Effector memory CD4-positive, alpha-beta T cell (primary cell): ENCODE measurements at regions not wholly inside any gene's neighbourhood (a gene's known extent, or its start where the extent isn't known, plus 50 kb on each side); places are given as distances from the start of the nearest gene placed in this dataset.

Source experiments
- DNase-seq, 3 donors: peaks; one replicate each; pipeline ENCODE4 v3.0.0-alpha.2; 2020
- H3K27ac ChIP-seq: 2 replicates; pipeline ENCODE4 v1.7.0; 2013; ENCODE audit warnings: mild to moderate bottlenecking, low read length, moderate library complexity; ENCODE audit not compliant: insufficient read depth, poor library complexity, severe bottlenecking
- H3K27me3 ChIP-seq: replicated peaks from 2 replicates; pipeline ENCODE4 v1.7.0; 2013; ENCODE audit warnings: mild to moderate bottlenecking, low read length; ENCODE audit not compliant: insufficient read depth, control insufficient read depth, poor library complexity, severe bottlenecking
- H3K36me3 ChIP-seq: 2 replicates; pipeline ENCODE4 v1.7.0; 2013; ENCODE audit warnings: mild to moderate bottlenecking, low read length, moderate library complexity; ENCODE audit not compliant: control insufficient read depth, insufficient read depth
- H3K4me1 ChIP-seq: 2 replicates; pipeline ENCODE4 v1.7.0; 2013; ENCODE audit warnings: low read length, mild to moderate bottlenecking; ENCODE audit not compliant: control insufficient read depth, insufficient read depth, poor library complexity, severe bottlenecking
- H3K4me3 ChIP-seq: 2 replicates; pipeline ENCODE4 v1.7.0; 2013; ENCODE audit warnings: low read length, low read depth, mild to moderate bottlenecking; ENCODE audit not compliant: insufficient read depth, poor library complexity, severe bottlenecking
- H3K9me3 ChIP-seq: 2 replicates; pipeline ENCODE4 v1.7.0; 2013; ENCODE audit warnings: mild to moderate bottlenecking, low read length, moderate library complexity; ENCODE audit not compliant: control insufficient read depth

GRCh38 chr9:121599872-121600585 lies 51.4 kb upstream of the DAB2IP start:
- Histone ChIP-seq H3K27ac (no peak overlapping the region), H3K9me3 (no peaks in the 10 kb centered on the region), H3K27me3 (peaks cover 29% of the 10 kb centered on the region), H3K4me3 (no peak overlapping the region), H3K4me1 (peaks cover 2% of the 10 kb centered on the region), H3K36me3 (no peaks in the 10 kb centered on the region)
- DNase-seq: no peak

GRCh38 chr9:121601194-121601593 lies 50.2 kb upstream of the DAB2IP start:
- peaks cover 29% of the 10 kb centered on the region for H3K27me3 ChIP-seq
- no peak overlapping the region for H3K27ac ChIP-seq
- DNase-seq: no peak
- no peaks in the 10 kb centered on the region for H3K36me3 ChIP-seq
- H3K4me3 ChIP-seq: no peak overlapping the region
- no peaks in the 10 kb centered on the region for H3K9me3 ChIP-seq
- H3K4me1 ChIP-seq: peaks cover 2% of the 10 kb centered on the region
